Lower leg skin (tissue), 4 donors: ENCODE measurements at regions not wholly inside any gene's neighbourhood (a gene's known extent, or its start where the extent isn't known, plus 50 kb on each side); places are given as distances from the start of the nearest gene placed in this dataset.

Source experiments
- DNase-seq, 2 donors: peaks; one replicate each; pipeline ENCODE4 v3.0.0-alpha.2; 2019; ENCODE audit warnings: low spot score in 2 of 2
- H3K4me3 ChIP-seq: fragments of 200-600 bp; sonication (generic); 2 replicates; pipeline ENCODE4 v1.5.1; 2017; ENCODE audit warnings: mild to moderate bottlenecking, low read depth; ENCODE audit not compliant: poor library complexity, severe bottlenecking
- CTCF ChIP-seq, 3 donors: fragments of 450-650 bp; IDR thresholded peaks; one replicate each; pipeline ENCODE4 v1.5.1; 2016; ENCODE audit warnings: antibody characterized with exemption in 3 of 3, mild to moderate bottlenecking in 3 of 3, moderate library complexity in 2 of 3
- POLR2A ChIP-seq, 2 donors: fragments of 450-650 bp; IDR thresholded peaks; one replicate each; pipeline ENCODE4 v1.6.1; 2016 to 2017; ENCODE audit warnings: antibody characterized with exemption in 2 of 2, mild to moderate bottlenecking in 1 of 2, moderate library complexity in 1 of 2
- WGBS, 2 donors: methylation state at CpG; one replicate each; pipeline ENCODE4 v1.1.5; 2018; 5-methylcytosine and 5-hydroxymethylcytosine counted together
- intact Hi-C: fragments of 100-400 bp; cut with DNase I; formaldehyde crosslinking; loops from one replicate; pipeline ENCODE4 v1.15.0; 2023; ENCODE audit warnings: low total_unique reads

- intact Hi-C loops: no loop called here
- H3K4me3 ChIP-seq: no peak overlapping the region
- 49 to 66% methylated on average over 9 of the region's 9 CpGs for WGBS, 2 donors
- no peak for DNase-seq
- no peak for TF ChIP-seq CTCF (IDR thresholded peaks at IDR 0.05)
- TF ChIP-seq POLR2A (IDR thresholded peaks at IDR 0.05): no peak
These were observed 105.6 kb upstream of the RNF32 start for GRCh38 chr7:156534925-156535324.

GRCh38 chr7:156533964-156534363 is 106.6 kb upstream of the RNF32 start:
- H3K4me3 ChIP-seq: no peak overlapping the region
- 84 to 87% methylated on average over 9 of the region's 9 CpGs for WGBS, 2 donors
- TF ChIP-seq POLR2A (IDR thresholded peaks at IDR 0.05) (no peak), CTCF (IDR thresholded peaks at IDR 0.05) (no peak)
- intact Hi-C loops: no loop called here
- DNase-seq: no peak

GRCh38 chr7:156533420-156533819 is 107.2 kb upstream of the RNF32 start:
- intact Hi-C loops: no loop called here
- 90 to 92% methylated on average over 12 to 13 of the region's 13 CpGs for WGBS, 2 donors

DNA sequence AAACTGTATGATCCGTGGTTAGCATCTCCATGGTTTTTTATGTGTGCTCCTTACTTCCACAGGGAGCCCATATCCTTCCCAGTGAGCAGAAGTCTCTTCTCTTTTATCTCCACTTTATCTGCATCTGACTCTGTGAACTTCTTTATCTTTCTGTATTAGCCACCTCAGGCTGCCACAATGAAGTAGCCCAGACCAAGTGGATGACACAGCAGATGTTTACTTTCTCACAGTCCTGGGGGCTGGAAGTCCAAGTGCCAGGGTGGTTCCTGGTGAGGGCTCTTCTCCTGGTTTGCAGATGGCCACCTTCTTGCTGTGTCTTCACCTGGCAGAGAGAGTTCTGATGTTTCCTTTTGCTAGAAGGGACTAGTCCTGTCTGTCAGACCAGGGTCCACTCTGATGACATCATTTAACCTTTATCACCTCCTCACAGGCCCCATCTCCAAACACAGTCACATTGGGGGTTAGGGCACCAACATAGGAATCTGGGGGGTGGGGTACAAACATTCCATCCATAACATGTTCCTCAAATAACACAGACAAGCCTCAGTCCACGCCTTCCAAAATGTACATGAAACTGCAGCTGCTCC is 108.5 kb upstream of the RNF32 start:
- WGBS, 2 donors: 48 to 72% methylated on average over 2 of the region's 2 CpGs
- TF ChIP-seq CTCF (IDR thresholded peaks at IDR 0.05) (no peak), POLR2A (IDR thresholded peaks at IDR 0.05) (no peak)
- no peak overlapping the region for H3K4me3 ChIP-seq
- intact Hi-C loops: no loop called here
- no peak for DNase-seq

More at GRCh38 chr7:156533420-156533819, 107.2 kb upstream of the RNF32 start:
- DNase-seq: no peak
- no peak overlapping the region for H3K4me3 ChIP-seq
- TF ChIP-seq CTCF (IDR thresholded peaks at IDR 0.05) (no peak), POLR2A (IDR thresholded peaks at IDR 0.05) (no peak)

- TF ChIP-seq POLR2A (IDR thresholded peaks at IDR 0.05) (no peak), CTCF (IDR thresholded peaks at IDR 0.05) (no peak)
- intact Hi-C loops: no loop called here
- no peak for DNase-seq
- no peak overlapping the region for H3K4me3 ChIP-seq
- WGBS, 2 donors: 86 to 91% methylated on average over 5 of the region's 5 CpGs
These were observed 110.6 kb upstream of the RNF32 start for GRCh38 chr7:156529956-156530355.

- DNase-seq: no peak
- WGBS, 2 donors: 65 to 74% methylated on average over 4 of the region's 4 CpGs
- H3K4me3 ChIP-seq: no peak overlapping the region
- TF ChIP-seq POLR2A (IDR thresholded peaks at IDR 0.05): no peak
- no peak for TF ChIP-seq CTCF (IDR thresholded peaks at IDR 0.05)
- intact Hi-C loops: no loop called here
These were observed 113.1 kb upstream of the RNF32 start for GRCh38 chr7:156527458-156527890.
